ENCODE measurements at regions not wholly inside any gene's neighbourhood (a gene's known extent, or its start where the extent isn't known, plus 50 kb on each side); places are given as distances from the start of the nearest gene placed in this dataset.

DNA sequence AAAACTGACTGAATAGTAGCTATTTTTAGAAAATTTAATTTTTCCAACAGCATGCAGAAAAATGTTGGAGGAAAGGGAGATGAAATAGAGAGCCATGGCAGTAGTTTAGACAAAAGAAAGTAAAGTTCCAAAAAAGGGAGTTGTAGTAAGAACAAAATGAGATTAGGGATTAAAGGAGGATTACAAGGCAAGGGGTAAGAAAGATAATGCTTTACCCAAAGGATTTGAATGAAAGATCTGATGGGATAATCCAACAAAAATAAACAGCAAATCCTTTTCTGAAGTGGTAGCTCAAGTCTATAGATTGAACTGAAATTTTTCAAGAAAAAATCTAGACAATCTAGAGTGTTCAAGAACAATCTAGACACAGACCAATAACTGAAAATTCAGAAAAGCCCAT lies 644.3 kb upstream of the FSHR start:
- Histone ChIP-seq H3K4me1 (no peaks in the 10 kb centered on the region), H3K9me3 (no peaks in the 10 kb centered on the region), H3K4me3 (no peak overlapping the region), H3K27ac (no peak overlapping the region), H3K27me3 (no peaks in the 10 kb centered on the region), H3K36me3 (no peaks in the 10 kb centered on the region)
- no peak for DNase-seq (ENCODE audit: low spot score in 2 of 2)
- TF ChIP-seq EP300 (IDR thresholded peaks at IDR 0.05) (no peak), POLR2A (IDR thresholded peaks at IDR 0.05) (no peak), POLR2AphosphoS5 (IDR thresholded peaks at IDR 0.05) (no peak)
- TF ChIP-seq, protein P1, sequence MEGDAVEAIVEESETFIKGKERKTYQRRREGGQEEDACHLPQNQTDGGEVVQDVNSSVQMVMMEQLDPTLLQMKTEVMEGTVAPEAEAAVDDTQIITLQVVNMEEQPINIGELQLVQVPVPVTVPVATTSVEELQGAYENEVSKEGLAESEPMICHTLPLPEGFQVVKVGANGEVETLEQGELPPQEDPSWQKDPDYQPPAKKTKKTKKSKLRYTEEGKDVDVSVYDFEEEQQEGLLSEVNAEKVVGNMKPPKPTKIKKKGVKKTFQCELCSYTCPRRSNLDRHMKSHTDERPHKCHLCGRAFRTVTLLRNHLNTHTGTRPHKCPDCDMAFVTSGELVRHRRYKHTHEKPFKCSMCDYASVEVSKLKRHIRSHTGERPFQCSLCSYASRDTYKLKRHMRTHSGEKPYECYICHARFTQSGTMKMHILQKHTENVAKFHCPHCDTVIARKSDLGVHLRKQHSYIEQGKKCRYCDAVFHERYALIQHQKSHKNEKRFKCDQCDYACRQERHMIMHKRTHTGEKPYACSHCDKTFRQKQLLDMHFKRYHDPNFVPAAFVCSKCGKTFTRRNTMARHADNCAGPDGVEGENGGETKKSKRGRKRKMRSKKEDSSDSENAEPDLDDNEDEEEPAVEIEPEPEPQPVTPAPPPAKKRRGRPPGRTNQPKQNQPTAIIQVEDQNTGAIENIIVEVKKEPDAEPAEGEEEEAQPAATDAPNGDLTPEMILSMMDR (IDR thresholded peaks at IDR 0.05): no peak

DNA sequence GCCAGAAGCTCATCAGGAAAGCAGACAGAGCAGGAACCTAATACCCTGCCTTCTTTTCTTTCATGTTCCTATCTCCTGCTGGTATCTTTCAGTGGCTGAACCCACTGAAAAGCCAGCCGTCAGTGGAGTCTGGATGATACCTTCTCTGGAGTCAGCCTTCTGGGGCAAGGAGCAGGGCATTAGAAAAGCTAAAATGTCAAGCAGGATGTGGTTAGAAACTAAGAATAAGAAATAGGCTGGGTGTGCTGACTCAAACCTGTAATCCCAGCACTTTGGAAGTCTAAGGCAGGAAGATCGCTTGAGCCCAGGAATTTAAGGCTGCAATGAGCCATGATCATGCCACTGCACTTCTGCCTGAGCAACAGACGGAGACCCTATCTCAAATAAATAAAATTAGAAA lies 642.0 kb upstream of the FSHR start:
- TF ChIP-seq POLR2AphosphoS5 (IDR thresholded peaks at IDR 0.05): no peak
- TF ChIP-seq POLR2A (IDR thresholded peaks at IDR 0.05): no peak
- TF ChIP-seq, protein P1 (IDR thresholded peaks at IDR 0.05): no peak
- no peak for TF ChIP-seq EP300 (IDR thresholded peaks at IDR 0.05)
- no peak for DNase-seq (ENCODE audit: low spot score in 2 of 2)
- Histone ChIP-seq H3K27me3 (no peaks in the 10 kb centered on the region), H3K4me3 (no peak overlapping the region), H3K4me1 (no peaks in the 10 kb centered on the region), H3K36me3 (no peaks in the 10 kb centered on the region), H3K9me3 (no peaks in the 10 kb centered on the region), H3K27ac (no peak overlapping the region)
- 88% methylated on average over 3 of the region's 3 CpGs for WGBS

DNA sequence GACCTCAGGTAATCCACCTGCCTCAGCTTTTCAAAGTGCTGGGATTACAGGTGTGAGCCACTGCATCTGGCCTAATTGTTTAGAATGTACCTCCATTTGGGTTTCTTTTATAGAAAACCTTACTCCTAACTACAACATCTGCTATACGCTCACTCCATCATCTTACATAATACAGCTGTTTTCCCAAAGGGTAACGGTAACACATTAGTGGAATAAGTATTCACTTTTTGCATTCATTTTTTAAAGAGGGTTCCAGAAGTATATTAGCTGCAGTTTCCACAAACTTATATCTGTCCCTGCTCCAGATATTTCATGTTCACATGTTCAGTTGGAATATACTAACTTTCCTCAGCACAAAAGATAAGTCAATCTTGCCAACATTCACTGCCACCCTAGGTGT lies 640.1 kb upstream of the FSHR start:
- WGBS: 100% methylated on average over 2 of the region's 2 CpGs
- H3K4me3 ChIP-seq: no peak overlapping the region
- H3K4me1 ChIP-seq: no peaks in the 10 kb centered on the region
- H3K27me3 ChIP-seq: no peaks in the 10 kb centered on the region
- H3K36me3 ChIP-seq: no peaks in the 10 kb centered on the region
- no peak overlapping the region for H3K27ac ChIP-seq
- TF ChIP-seq POLR2A (IDR thresholded peaks at IDR 0.05) (no peak), POLR2AphosphoS5 (IDR thresholded peaks at IDR 0.05) (no peak), EP300 (IDR thresholded peaks at IDR 0.05) (no peak)
- TF ChIP-seq, protein P1 (IDR thresholded peaks at IDR 0.05): no peak
- no peaks in the 10 kb centered on the region for H3K9me3 ChIP-seq
- no peak for DNase-seq (ENCODE audit: low spot score in 2 of 2)

DNA sequence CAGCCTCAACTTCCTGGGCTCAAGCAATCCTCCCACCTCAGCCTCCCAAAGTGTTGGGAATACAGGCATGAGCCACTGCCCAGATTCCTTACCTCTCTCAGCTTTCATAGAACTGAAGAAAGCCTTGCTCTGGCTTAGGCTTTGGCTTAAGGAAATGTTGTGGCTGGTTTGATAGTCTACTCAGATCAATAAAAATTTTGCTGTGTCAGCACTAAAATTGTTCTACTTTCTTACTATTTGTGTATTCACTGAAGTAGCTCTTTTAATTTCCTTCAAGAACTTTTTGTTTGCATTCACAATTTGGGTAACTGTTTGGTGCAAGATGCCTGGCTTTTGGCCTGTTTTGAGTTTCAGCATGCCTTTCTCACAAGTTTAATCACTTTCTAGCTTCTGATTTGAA lies 634.0 kb upstream of the FSHR start:
- Histone ChIP-seq H3K36me3 (no peaks in the 10 kb centered on the region), H3K27me3 (no peaks in the 10 kb centered on the region), H3K27ac (no peak overlapping the region), H3K4me3 (no peak overlapping the region), H3K9me3 (no peaks in the 10 kb centered on the region), H3K4me1 (no peaks in the 10 kb centered on the region)
- TF ChIP-seq, protein P1 (IDR thresholded peaks at IDR 0.05): no peak
- TF ChIP-seq POLR2AphosphoS5 (IDR thresholded peaks at IDR 0.05) (no peak), POLR2A (IDR thresholded peaks at IDR 0.05) (no peak), EP300 (IDR thresholded peaks at IDR 0.05) (no peak)
- DNase-seq (ENCODE audit: low spot score in 2 of 2): no peak

DNA sequence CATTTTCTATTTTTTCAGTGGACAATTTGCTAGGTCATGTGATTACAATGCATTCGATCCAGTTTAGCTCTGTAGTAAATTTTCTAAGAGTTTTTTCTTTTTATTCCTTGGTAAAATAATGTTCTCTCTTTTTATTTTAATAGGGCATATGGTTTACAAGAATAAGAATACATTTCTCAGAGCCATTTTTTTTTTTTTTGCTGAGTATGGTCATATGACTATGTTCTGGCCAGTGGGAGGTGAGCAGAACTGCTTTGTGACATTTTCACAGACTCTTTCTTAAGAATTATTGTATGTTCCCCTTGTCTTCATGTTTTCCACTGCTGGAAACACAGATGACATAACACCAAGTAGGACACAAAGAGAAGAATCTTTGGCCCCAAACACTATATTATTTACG lies 626.6 kb upstream of the FSHR start:
- H3K27me3 ChIP-seq: no peaks in the 10 kb centered on the region
- H3K4me1 ChIP-seq: no peaks in the 10 kb centered on the region
- no peaks in the 10 kb centered on the region for H3K9me3 ChIP-seq
- H3K4me3 ChIP-seq: no peak overlapping the region
- 66% methylated on average over 2 of the region's 2 CpGs for WGBS
- H3K27ac ChIP-seq: no peak overlapping the region
- no peaks in the 10 kb centered on the region for H3K36me3 ChIP-seq
- no peak for DNase-seq (ENCODE audit: low spot score in 2 of 2)
- TF ChIP-seq, protein P1 (IDR thresholded peaks at IDR 0.05): no peak
- TF ChIP-seq POLR2AphosphoS5 (IDR thresholded peaks at IDR 0.05): no peak
